ENCODE measurements at regions not wholly inside any gene's neighbourhood (a gene's known extent, or its start where the extent isn't known, plus 50 kb on each side); places are given as distances from the start of the nearest gene placed in this dataset.
"Not testable (repeated sequence)": the region's sequence is repeated elsewhere in the genome, so short reads cannot be mapped to it uniquely, and the experiment has no call there.

- not testable (repeated sequence) for TF ChIP-seq REST (IDR thresholded peaks at IDR 0.05; ENCODE audit: low read depth, low read length); CTCF (IDR thresholded peaks at IDR 0.05); FOXM1 (IDR thresholded peaks at IDR 0.05; ENCODE audit: low read depth); POLR2AphosphoS5 (IDR thresholded peaks at IDR 0.05; ENCODE audit: low read depth, low read length); NFIC (IDR thresholded peaks at IDR 0.05; ENCODE audit: borderline replicate concordance); EZH2phosphoT487 (IDR thresholded peaks at IDR 0.05; ENCODE audit: borderline replicate concordance, low read depth); RXRA (IDR thresholded peaks at IDR 0.05; ENCODE audit: borderline replicate concordance, low read depth); RAD21 (IDR thresholded peaks at IDR 0.05; ENCODE audit: low read length); ZBTB33 (IDR thresholded peaks at IDR 0.05; ENCODE audit: borderline replicate concordance, low read depth); MXI1 (IDR thresholded peaks at IDR 0.05; ENCODE audit: low read depth, low read length); FOXJ3 (CRISPR knock-in tag; IDR thresholded peaks at IDR 0.05); TAF1 (IDR thresholded peaks at IDR 0.05; ENCODE audit: borderline replicate concordance, low read depth, low read length)
Measured at GRCh38 chr3:75453839-75454238, 210.3 kb upstream of the FRG2C start.
